NCI-H748 (cell line): ENCODE measurements at regions not wholly inside any gene's neighbourhood (a gene's known extent, or its start where the extent isn't known, plus 50 kb on each side); places are given as distances from the start of the nearest gene placed in this dataset.
A peak's percentile ranks its signal among the peaks of the same experiment; 100 is the strongest.

Source experiments
- DNase-seq: peaks from one replicate; lab custom pipeline; 2025; ENCODE audit not compliant: unreplicated experiment; lab: John Stamatoyannopoulos, UW

GRCh38 chr3:147049305-147049704, 357.0 kb downstream of the ZIC4 start:
- no peak for DNase-seq

GRCh38 chr3:147046916-147047315, 359.4 kb downstream of the ZIC4 start:
- no peak for DNase-seq

- DNase-seq, result no peak
Observed at GRCh38 chr3:147038481-147038880, 367.9 kb downstream of the ZIC4 start.

GRCh38 chr3:147034359-147034758, 372.0 kb downstream of the ZIC4 start:
- DNase-seq, result no peak

- peak; percentile 14 for DNase-seq
Observed at GRCh38 chr3:147030274-147030673, 376.1 kb downstream of the ZIC4 start.

- no peak for DNase-seq
Observed at GRCh38 chr3:147015334-147015733, 391.0 kb downstream of the ZIC4 start.

- no peak for DNase-seq
Observed at GRCh38 chr3:147008886-147009285, 397.5 kb downstream of the ZIC4 start.

GRCh38 chr3:147008458-147008857, 397.9 kb downstream of the ZIC4 start:
- DNase-seq, result no peak

- no peak for DNase-seq
Observed at GRCh38 chr3:147007736-147008245, 398.6 kb downstream of the ZIC4 start.

- no peak for DNase-seq
Observed at GRCh38 chr3:147002721-147003120, 397.6 kb upstream of the PLSCR5 start.

GRCh38 chr3:147000274-147000673, 395.1 kb upstream of the PLSCR5 start:
- no peak for DNase-seq

- no peak for DNase-seq
Observed at GRCh38 chr3:146991907-146992306, 386.8 kb upstream of the PLSCR5 start.

- DNase-seq, result no peak
Observed at GRCh38 chr3:146975476-146975875, 370.3 kb upstream of the PLSCR5 start.

GRCh38 chr3:146975032-146975431, 369.9 kb upstream of the PLSCR5 start:
- no peak for DNase-seq

- DNase-seq, result no peak
Observed at GRCh38 chr3:146974001-146974400, 368.9 kb upstream of the PLSCR5 start.

GRCh38 chr3:146972726-146973125, 367.6 kb upstream of the PLSCR5 start:
- no peak for DNase-seq

- DNase-seq, result no peak
Observed at GRCh38 chr3:146970236-146970635, 365.1 kb upstream of the PLSCR5 start.

- DNase-seq, result no peak
Observed at GRCh38 chr3:146969356-146969755, 364.2 kb upstream of the PLSCR5 start.

- no peak for DNase-seq
Observed at GRCh38 chr3:146968204-146968651, 363.1 kb upstream of the PLSCR5 start.

- no peak for DNase-seq
Observed at GRCh38 chr3:146967783-146968182, 362.6 kb upstream of the PLSCR5 start.

GRCh38 chr3:146966124-146966523, 361.0 kb upstream of the PLSCR5 start:
- DNase-seq, result no peak

GRCh38 chr3:146953511-146953981, 348.4 kb upstream of the PLSCR5 start:
- DNase-seq, result no peak

GRCh38 chr3:146948985-146949384, 343.8 kb upstream of the PLSCR5 start:
- no peak for DNase-seq
